A673 (cell line): ENCODE measurements at regions not wholly inside any gene's neighbourhood (a gene's known extent, or its start where the extent isn't known, plus 50 kb on each side); places are given as distances from the start of the nearest gene placed in this dataset.

Experiments used
- BruUV-seq: library from RNA; stranded (reverse); fragments of 400-500 nt; replicated peaks from 2 replicates; lab custom pipeline; 2021; lab: Mats Ljungman, UMichigan
- CTCF ChIA-PET: fragments of 300-600 bp; sonication (Branson Sonifier 250); formaldehyde crosslinking; loops from one replicate; lab custom pipeline; 2022; ENCODE audit warnings: antibody characterized with exemption; lab: Charles Lee
- POLR2A ChIA-PET: fragments of 300-600 bp; sonication (Branson Sonifier 250); formaldehyde crosslinking; loops from one replicate; lab custom pipeline; 2022; ENCODE audit warnings: antibody characterized with exemption; ENCODE audit not compliant: low non-redundant PET; lab: Charles Lee
- DNase-seq: peaks from one replicate; pipeline ENCODE4 v3.0.0-alpha.2; 2015; ENCODE audit warnings: low spot score
- H3K27ac ChIP-seq: fragments of 200-600 bp; sonication (generic); 2 replicates; pipeline ENCODE4 v1.5.1; 2016; ENCODE audit warnings: mixed run types, low read depth, mild to moderate bottlenecking, mixed read lengths, antibody characterized with exemption, low read length; ENCODE audit not compliant: poor library complexity, severe bottlenecking
- H3K27me3 ChIP-seq: fragments of 200-600 bp; sonication (generic); replicated peaks from 2 replicates; pipeline ENCODE4 v1.6.1; 2017; ENCODE audit warnings: mixed run types, low read depth, mild to moderate bottlenecking, mixed read lengths, antibody characterized with exemption, low read length; ENCODE audit not compliant: insufficient read depth, poor library complexity
- H3K36me3 ChIP-seq: fragments of 200-600 bp; sonication (generic); 2 replicates; pipeline ENCODE4 v1.6.1; 2016; ENCODE audit warnings: mixed run types, mild to moderate bottlenecking, mixed read lengths, antibody characterized with exemption, low read length; ENCODE audit not compliant: insufficient read depth, poor library complexity, severe bottlenecking
- H3K4me1 ChIP-seq: fragments of 200-600 bp; sonication (generic); 2 replicates; pipeline ENCODE4 v1.6.1; 2017; ENCODE audit warnings: mixed run types, mild to moderate bottlenecking, mixed read lengths, antibody characterized with exemption, low read length; ENCODE audit not compliant: insufficient read depth, poor library complexity, severe bottlenecking
- H3K4me3 ChIP-seq: fragments of 200-600 bp; sonication (generic); 2 replicates; pipeline ENCODE4 v1.5.1; 2016; ENCODE audit warnings: low read depth, mixed run types, mild to moderate bottlenecking, mixed read lengths, low read length; ENCODE audit not compliant: poor library complexity, severe bottlenecking
- H3K9me3 ChIP-seq: fragments of 200-600 bp; sonication (generic); 2 replicates; pipeline ENCODE4 v1.6.1; 2016; ENCODE audit warnings: mixed run types, low read depth, mild to moderate bottlenecking, mixed read lengths, antibody characterized with exemption, low read length; ENCODE audit not compliant: poor library complexity, severe bottlenecking
- EZH2 ChIP-seq: fragments of 200-600 bp; sonication (generic); IDR thresholded peaks from 2 replicates; pipeline ENCODE4 v1.6.1; 2017; ENCODE audit warnings: borderline replicate concordance, low read depth, mild to moderate bottlenecking, mixed read lengths, antibody characterized with exemption, low read length; ENCODE audit not compliant: poor library complexity, severe bottlenecking
- intact Hi-C: fragments of 100-400 bp; cut with micrococcal nuclease; formaldehyde crosslinking; loops from one replicate; pipeline ENCODE4 v1.10.0; 2022; ENCODE audit not compliant: unreplicated experiment
- TF ChIP-seq, protein P1 (sequence below): fragments of 300-800, 200-600 bp; sonication (generic); conservative IDR thresholded peaks from 2 replicates; pipeline ENCODE4 v1.5.1; 2017; ENCODE audit warnings: low read depth, mild to moderate bottlenecking, antibody characterized with exemption, low read length, moderate library complexity, mixed read lengths

DNA sequence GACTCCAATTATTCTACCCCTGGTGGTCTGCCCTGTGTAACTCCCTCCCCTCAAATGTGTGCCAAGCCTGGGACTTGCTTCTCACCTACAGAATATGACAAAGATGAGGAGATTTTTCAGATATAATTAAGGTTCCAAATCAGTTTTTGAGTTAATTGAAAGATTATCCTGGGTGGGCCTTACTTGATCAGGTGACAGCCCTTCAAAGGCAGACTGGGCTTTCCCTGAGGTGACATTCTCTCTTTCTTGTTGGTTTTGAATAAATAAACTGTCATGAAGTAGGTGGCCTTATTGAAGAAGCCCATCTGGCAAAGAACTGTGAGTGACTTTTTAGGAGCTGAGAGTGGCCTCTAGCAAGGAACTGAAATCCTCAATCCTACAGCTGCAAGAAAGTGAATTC is 106.0 kb downstream of the BRMS1L start:
- no peaks in the 10 kb centered on the region for H3K27me3 ChIP-seq
- H3K27ac ChIP-seq, result no peak overlapping the region
- BruUV-seq, result no TSS peak
- TF ChIP-seq, protein P1, sequence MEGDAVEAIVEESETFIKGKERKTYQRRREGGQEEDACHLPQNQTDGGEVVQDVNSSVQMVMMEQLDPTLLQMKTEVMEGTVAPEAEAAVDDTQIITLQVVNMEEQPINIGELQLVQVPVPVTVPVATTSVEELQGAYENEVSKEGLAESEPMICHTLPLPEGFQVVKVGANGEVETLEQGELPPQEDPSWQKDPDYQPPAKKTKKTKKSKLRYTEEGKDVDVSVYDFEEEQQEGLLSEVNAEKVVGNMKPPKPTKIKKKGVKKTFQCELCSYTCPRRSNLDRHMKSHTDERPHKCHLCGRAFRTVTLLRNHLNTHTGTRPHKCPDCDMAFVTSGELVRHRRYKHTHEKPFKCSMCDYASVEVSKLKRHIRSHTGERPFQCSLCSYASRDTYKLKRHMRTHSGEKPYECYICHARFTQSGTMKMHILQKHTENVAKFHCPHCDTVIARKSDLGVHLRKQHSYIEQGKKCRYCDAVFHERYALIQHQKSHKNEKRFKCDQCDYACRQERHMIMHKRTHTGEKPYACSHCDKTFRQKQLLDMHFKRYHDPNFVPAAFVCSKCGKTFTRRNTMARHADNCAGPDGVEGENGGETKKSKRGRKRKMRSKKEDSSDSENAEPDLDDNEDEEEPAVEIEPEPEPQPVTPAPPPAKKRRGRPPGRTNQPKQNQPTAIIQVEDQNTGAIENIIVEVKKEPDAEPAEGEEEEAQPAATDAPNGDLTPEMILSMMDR, result no peak
- no peak for TF ChIP-seq EZH2
- no peak for DNase-seq
- CTCF ChIA-PET, result no interaction called here
- H3K4me3 ChIP-seq, result no peak overlapping the region
- no peaks in the 10 kb centered on the region for H3K36me3 ChIP-seq
- H3K9me3 ChIP-seq, result no peaks in the 10 kb centered on the region
- POLR2A ChIA-PET, result no interaction called here
- H3K4me1 ChIP-seq, result no peaks in the 10 kb centered on the region
- intact Hi-C loops, result no loop called here

DNA sequence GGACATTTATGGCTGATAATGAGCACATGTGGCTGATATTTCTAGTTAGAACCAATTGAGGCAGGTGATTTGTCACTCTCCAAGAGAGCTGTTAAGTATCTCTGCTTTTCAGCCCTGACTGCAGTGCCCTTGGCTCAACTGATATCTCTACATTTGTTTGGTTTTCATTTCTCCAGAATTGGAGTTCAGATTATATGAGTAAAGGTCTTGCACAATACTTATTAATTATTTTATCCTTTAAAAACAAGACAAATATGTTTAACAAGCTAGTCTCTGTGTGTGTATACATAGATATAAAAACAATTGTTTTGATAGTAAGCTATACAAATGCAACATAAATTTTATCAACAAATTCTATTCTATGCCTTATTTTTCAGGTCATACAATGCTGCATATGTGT is 105.2 kb downstream of the BRMS1L start:
- no peaks in the 10 kb centered on the region for H3K4me1 ChIP-seq
- H3K4me3 ChIP-seq, result no peak overlapping the region
- ChIA-PET CTCF (no interaction called here), POLR2A (no interaction called here)
- H3K27me3 ChIP-seq, result no peaks in the 10 kb centered on the region
- H3K27ac ChIP-seq, result no peak overlapping the region
- TF ChIP-seq, protein P1, result no peak
- no peak for TF ChIP-seq EZH2
- no peaks in the 10 kb centered on the region for H3K36me3 ChIP-seq
- no peaks in the 10 kb centered on the region for H3K9me3 ChIP-seq
- intact Hi-C loops, result no loop called here
- no peak for DNase-seq
- no TSS peak for BruUV-seq

- Histone ChIP-seq H3K27me3 (no peaks in the 10 kb centered on the region), H3K9me3 (no peaks in the 10 kb centered on the region), H3K36me3 (no peaks in the 10 kb centered on the region), H3K4me3 (no peak overlapping the region), H3K27ac (no peak overlapping the region), H3K4me1 (no peaks in the 10 kb centered on the region)
- BruUV-seq, result no TSS peak
- CTCF ChIA-PET, result no interaction called here
- no peak for TF ChIP-seq EZH2
- TF ChIP-seq, protein P1, result no peak
- POLR2A ChIA-PET, result no interaction called here
- DNase-seq, result no peak
- intact Hi-C loops, result no loop called here
Measured at GRCh38 chr14:35929186-35929585, 103.0 kb downstream of the BRMS1L start.
